ENCODE measurements at regions not wholly inside any gene's neighbourhood (a gene's known extent, or its start where the extent isn't known, plus 50 kb on each side); places are given as distances from the start of the nearest gene placed in this dataset.

DNA sequence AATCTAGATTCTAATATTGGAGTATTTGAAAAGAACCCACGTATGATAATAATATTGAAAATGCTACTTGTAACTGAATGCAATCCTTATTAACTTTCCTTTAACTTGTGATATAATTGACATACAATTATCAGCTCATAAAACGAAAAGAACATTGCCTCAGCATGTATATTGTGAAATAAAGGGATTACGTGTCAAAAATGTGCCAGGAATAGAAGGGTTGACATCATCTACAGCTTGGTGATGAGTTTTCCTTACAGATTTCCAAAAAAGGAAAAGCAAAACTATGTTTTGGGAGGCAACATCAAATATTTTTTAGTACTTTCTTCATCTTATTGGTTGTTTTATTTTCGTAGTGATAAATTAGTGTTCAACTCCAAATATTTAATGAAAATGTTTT, 266.0 kb upstream of the PTGER4 start:
- DNase-seq = peak; percentile 73

DNA sequence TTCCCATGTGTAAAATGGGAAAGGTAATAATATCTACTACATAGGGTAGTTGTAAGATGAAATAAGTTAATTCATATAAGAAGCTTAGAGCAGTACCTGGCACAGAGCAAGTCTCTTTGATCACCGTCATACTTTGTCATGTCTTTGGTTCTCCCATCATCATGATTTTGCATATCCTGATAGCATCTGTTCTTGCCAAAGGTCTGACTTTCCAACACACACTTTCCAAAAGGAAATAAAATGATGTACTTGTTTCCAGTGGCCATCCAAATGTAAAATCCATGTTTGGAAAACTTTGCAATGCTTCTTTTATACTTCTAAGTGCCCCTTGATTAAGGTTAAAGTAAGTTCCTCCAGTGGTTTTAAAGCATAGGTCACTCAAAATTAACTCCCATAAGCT, 266.9 kb upstream of the PTGER4 start:
- DNase-seq = no peak

DNA sequence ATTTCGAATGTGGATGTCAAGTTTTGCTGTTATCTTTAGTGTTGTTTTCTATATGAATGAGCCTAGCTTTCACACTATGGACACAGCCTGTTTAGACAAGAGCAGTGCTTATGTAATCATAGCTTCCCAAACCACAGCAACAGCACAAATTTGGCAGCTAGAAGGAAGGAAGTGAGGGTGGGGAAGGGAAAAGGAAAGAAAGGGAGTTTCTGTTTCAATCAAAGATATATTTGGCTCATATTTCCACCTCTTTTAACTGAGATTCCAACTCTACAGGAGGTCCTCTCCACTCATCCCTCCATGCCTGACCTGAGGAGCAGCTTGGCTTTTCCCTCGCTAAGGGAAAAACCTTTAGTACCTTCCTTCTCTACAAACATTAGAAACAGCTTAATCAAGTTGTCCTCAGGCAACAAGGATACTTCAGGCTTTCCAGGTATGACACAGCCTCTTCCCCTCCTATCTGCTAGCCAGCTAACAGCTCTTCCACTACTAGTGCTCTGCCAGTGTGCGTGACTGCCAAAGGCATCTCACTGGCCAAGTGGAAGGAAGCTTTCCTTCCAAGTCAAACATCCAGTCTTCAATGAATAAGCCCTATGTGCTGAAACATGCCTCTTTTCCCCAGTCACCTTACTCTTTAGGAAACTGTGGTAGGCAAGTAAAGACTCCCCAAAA, 268.6 kb upstream of the PTGER4 start:
- DNase-seq = peak; percentile 66

DNA sequence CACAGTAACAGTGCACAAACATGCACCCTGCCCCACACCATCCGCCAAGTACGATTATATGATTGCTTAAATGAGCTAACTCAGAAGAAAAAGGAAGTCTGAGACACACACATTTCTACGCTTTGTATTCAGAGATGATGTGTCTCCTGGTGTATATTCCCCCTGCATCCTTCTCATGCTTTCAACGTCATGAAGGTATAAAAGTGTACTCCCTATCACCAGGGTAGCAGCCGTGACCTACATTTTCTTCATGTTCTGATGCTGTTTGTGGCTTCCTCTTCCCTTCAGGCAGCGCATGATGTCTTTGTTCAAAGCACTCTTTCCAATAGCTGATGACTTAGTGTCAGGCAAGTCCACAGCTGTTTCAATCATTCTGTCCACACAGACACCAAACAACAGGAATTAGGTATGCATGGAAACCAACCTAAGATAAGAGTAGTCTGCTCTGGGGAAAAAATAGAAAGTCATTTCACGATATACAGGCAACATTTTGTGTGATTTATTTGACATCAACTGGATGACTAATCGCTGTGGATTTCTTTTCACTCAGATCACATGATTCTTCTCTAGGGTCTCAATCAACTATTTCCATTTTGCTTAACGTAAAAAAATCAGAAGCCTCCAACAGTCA, 269.4 kb upstream of the PTGER4 start:
- DNase-seq = peak; percentile 88

DNA sequence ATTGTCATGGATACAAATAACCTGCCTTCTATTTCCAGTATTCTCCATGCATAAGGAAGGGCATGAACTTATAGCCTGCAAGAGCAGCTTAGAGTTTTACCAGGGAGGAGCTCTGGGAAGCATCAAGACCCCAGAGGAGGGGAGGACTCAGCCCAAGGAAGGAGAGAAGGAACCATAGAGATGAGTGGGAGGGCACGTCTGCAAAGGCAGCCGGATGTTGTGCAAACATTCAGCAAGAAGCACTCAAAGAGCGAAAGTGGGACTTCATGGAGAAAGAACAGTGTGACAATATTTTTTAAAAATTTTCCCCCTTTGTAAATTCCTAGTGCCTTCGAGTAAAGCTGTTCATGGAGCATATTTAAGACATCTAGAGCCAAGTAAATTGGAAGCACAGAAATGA, 270.1 kb upstream of the PTGER4 start:
- DNase-seq = no peak

GRCh38 chr5:40406741-40407211, 272.9 kb upstream of the PTGER4 start:
- no peak for DNase-seq

GRCh38 chr5:40405996-40406740, 273.5 kb upstream of the PTGER4 start:
- DNase-seq = no peak

- no peak for DNase-seq
Observed at GRCh38 chr5:40405230-40405629, 274.5 kb upstream of the PTGER4 start.

GRCh38 chr5:40404613-40405012, 275.1 kb upstream of the PTGER4 start:
- no peak for DNase-seq

DNA sequence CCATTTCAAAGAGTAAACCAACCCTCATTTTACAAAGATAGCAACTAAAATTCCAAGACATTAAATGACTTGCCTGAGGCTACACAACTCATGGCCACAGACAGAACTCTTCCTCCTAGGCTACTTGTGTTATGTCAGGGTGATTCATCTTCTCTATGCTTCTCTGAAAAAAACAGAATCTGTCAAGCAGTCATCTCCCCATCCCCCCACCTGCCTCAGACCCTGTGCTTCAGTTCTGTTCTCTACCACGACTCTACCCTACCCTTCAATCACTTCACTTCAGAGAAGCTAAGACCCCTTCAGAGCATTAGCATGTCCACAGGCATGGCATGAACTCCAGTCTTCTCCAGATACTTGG, 277.7 kb upstream of the PTGER4 start:
- DNase-seq = peak; percentile 52

GRCh38 chr5:40401284-40402006, 278.3 kb upstream of the PTGER4 start:
- DNase-seq = peak; percentile 41

DNA sequence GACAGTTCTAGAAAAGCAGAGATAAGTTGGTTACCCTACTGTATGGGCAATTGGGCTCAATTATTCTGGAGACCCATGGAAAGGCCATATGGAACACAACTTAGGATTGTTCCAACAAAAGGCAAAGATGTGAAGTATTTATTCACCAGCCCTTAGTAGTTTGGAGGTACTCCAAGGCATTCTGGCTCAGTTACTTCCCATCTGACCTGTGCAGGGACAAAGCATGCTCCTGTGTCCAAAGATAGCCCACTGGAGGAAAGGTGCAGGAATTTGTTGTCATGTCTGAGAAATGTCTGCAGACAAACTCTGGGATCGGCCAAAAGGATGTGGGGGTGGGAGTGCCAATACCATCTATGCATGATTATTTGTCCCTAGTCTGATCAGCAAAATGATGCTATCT, 279.5 kb upstream of the PTGER4 start:
- DNase-seq = no peak

- peak; percentile 71 for DNase-seq
Observed at GRCh38 chr5:40399349-40399748, 280.4 kb upstream of the PTGER4 start.

DNA sequence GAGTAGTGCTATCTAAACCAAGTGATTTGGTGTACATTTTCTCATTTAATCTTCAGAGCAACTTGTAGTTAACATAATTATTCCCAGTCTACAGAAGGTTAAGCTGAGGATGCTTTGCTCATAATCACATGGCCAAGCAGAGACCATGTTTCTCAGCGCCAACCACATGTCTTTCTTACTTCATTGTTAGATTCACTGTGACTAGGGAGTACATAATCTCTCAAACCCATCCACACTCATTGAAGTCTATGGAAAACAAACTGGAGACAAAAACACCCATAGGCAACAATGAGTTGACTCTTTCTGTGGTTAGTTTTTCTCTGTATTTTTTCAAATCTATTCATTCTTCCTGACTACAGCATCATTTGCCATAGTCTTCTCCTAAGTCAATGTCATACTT, 281.7 kb upstream of the PTGER4 start:
- no peak for DNase-seq

- DNase-seq = no peak
Observed at GRCh38 chr5:40397091-40397490, 282.6 kb upstream of the PTGER4 start.

- no peak for DNase-seq
Observed at GRCh38 chr5:40396317-40396716, 283.4 kb upstream of the PTGER4 start.

DNA sequence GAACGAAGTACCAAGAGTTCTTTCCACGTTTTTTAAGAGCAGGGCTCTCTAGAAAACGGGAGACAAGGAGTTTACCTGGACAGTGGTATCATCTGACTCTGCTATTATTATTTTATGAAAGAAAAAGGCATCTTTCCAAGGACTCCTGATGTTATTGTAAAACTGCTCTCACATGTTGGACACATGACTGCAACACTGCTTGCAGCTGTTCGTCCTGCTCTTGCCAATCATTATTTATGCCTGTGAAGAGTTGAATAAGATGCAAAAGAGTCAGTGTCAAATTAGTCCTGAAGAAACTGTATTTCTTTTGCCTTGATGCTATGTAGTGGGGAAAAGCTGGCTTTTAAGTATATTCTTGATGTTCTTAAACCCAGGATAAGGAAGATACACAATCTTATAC, 284.5 kb upstream of the PTGER4 start:
- no peak for DNase-seq

DNA sequence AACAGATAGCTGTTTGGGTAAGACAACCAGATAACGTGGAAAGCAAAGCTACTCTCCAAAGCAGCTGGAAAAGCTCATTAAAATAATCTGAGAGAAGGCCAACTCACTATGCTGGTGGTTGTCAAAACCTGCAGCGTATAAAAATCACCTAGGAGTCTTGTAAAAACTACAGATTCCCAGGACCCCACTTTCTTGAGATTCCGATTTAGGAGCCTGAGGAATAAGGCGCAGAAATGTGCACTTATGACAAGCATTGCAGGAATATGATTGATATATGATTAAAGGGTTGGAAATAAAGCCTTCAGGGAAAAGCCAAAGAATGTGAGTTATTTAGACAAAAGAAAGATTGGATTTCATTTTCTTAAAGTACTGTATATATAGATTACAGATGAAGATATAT, 285.0 kb upstream of the PTGER4 start:
- no peak for DNase-seq

- no peak for DNase-seq
Observed at GRCh38 chr5:40391642-40392041, 288.1 kb upstream of the PTGER4 start.

GRCh38 chr5:40390281-40391149, 289.2 kb upstream of the PTGER4 start:
- DNase-seq = no peak

- DNase-seq = no peak
Observed at GRCh38 chr5:40389591-40389990, 290.1 kb upstream of the PTGER4 start.

- DNase-seq = peak; percentile 17
Observed at GRCh38 chr5:40386289-40386688, 293.4 kb upstream of the PTGER4 start.

DNA sequence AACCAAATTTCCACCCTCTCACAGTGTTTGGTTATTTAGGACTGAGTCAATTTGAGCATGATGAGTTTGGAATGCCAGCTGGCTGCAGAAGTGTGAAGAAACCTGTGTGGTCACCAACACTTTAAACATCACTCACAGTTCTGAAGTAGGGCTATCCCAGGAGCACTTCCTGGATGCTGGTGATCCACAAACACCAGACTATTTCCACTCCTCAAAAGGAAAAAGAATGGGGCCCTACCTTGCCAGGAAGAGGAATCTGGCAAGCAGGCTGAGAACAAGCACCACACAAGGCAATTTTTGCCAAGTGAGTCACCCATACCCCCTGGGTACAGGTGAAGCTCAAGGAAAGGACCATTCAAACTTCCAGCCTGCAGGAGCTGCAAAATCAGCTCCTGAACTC, 294.2 kb upstream of the PTGER4 start:
- peak; percentile 35 for DNase-seq
